ENCODE measurements at regions not wholly inside any gene's neighbourhood (a gene's known extent, or its start where the extent isn't known, plus 50 kb on each side); places are given as distances from the start of the nearest gene placed in this dataset.

- no peak for TF ChIP-seq POLR2A (IDR thresholded peaks at IDR 0.05)
- TF ChIP-seq, protein P1, sequence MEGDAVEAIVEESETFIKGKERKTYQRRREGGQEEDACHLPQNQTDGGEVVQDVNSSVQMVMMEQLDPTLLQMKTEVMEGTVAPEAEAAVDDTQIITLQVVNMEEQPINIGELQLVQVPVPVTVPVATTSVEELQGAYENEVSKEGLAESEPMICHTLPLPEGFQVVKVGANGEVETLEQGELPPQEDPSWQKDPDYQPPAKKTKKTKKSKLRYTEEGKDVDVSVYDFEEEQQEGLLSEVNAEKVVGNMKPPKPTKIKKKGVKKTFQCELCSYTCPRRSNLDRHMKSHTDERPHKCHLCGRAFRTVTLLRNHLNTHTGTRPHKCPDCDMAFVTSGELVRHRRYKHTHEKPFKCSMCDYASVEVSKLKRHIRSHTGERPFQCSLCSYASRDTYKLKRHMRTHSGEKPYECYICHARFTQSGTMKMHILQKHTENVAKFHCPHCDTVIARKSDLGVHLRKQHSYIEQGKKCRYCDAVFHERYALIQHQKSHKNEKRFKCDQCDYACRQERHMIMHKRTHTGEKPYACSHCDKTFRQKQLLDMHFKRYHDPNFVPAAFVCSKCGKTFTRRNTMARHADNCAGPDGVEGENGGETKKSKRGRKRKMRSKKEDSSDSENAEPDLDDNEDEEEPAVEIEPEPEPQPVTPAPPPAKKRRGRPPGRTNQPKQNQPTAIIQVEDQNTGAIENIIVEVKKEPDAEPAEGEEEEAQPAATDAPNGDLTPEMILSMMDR (IDR thresholded peaks at IDR 0.05), result no peak
- TF ChIP-seq POLR2AphosphoS5 (IDR thresholded peaks at IDR 0.05), result no peak
These were observed 362.5 kb downstream of the TDRD3 start for GRCh38 chr13:60759499-60759898.

All from transverse colon (tissue), 4 donors.